ENCODE measurements at regions not wholly inside any gene's neighbourhood (a gene's known extent, or its start where the extent isn't known, plus 50 kb on each side); places are given as distances from the start of the nearest gene placed in this dataset.
"Not testable (repeated sequence)": the region's sequence is repeated elsewhere in the genome, so short reads cannot be mapped to it uniquely, and the experiment has no call there.

GRCh38 chr1:120264564-120264963 is 88.2 kb upstream of the SEC22B start:
- not testable (repeated sequence) for H3K4me1 ChIP-seq (ENCODE audit: control insufficient read depth, insufficient read depth, low read length); H3K27me3 ChIP-seq (ENCODE audit: control insufficient read depth, insufficient read depth, low read length); H3K9me3 ChIP-seq (ENCODE audit: control insufficient read depth, insufficient read depth, low read length); H3K36me3 ChIP-seq (ENCODE audit: control insufficient read depth, insufficient read depth, low read length); H3K27ac ChIP-seq (ENCODE audit: low read depth, low read length); DNase-seq (ENCODE audit: low read depth in 4 of 6, low spot score in 6 of 6); H3K4me3 ChIP-seq (ENCODE audit: low read depth, low read length)
- no CpG with 5 or more reads among the region's 6 CpGs for WGBS (ENCODE audit: insufficient coverage)

GRCh38 chr1:120262791-120263751 is 86.8 kb upstream of the SEC22B start:
- not testable (repeated sequence) for H3K36me3 ChIP-seq (ENCODE audit: control insufficient read depth, insufficient read depth, low read length); H3K9me3 ChIP-seq (ENCODE audit: control insufficient read depth, insufficient read depth, low read length); DNase-seq (ENCODE audit: low read depth in 4 of 6, low spot score in 6 of 6); H3K27me3 ChIP-seq (ENCODE audit: control insufficient read depth, insufficient read depth, low read length); H3K4me3 ChIP-seq (ENCODE audit: low read depth, low read length); H3K4me1 ChIP-seq (ENCODE audit: control insufficient read depth, insufficient read depth, low read length); H3K27ac ChIP-seq (ENCODE audit: low read depth, low read length)
- no CpG with 5 or more reads among the region's 4 CpGs for WGBS (ENCODE audit: insufficient coverage)

GRCh38 chr1:120257778-120258105 is 81.4 kb upstream of the SEC22B start:
- DNase-seq (ENCODE audit: low read depth in 4 of 6, low spot score in 6 of 6); H3K9me3 ChIP-seq (ENCODE audit: control insufficient read depth, insufficient read depth, low read length); H3K36me3 ChIP-seq (ENCODE audit: control insufficient read depth, insufficient read depth, low read length); H3K27me3 ChIP-seq (ENCODE audit: control insufficient read depth, insufficient read depth, low read length); H3K4me1 ChIP-seq (ENCODE audit: control insufficient read depth, insufficient read depth, low read length); H3K27ac ChIP-seq (ENCODE audit: low read depth, low read length); H3K4me3 ChIP-seq (ENCODE audit: low read depth, low read length): not testable (repeated sequence)
- WGBS (ENCODE audit: insufficient coverage): no CpG with 5 or more reads among the region's 2 CpGs

- not testable (repeated sequence) for DNase-seq (ENCODE audit: low read depth in 4 of 6, low spot score in 6 of 6); H3K36me3 ChIP-seq (ENCODE audit: control insufficient read depth, insufficient read depth, low read length); H3K9me3 ChIP-seq (ENCODE audit: control insufficient read depth, insufficient read depth, low read length); H3K27me3 ChIP-seq (ENCODE audit: control insufficient read depth, insufficient read depth, low read length); H3K4me3 ChIP-seq (ENCODE audit: low read depth, low read length); H3K4me1 ChIP-seq (ENCODE audit: control insufficient read depth, insufficient read depth, low read length); H3K27ac ChIP-seq (ENCODE audit: low read depth, low read length)
- no CpG with 5 or more reads among the region's 6 CpGs for whole genome bisulfite sequencing (ENCODE audit: insufficient coverage)
These were observed 80.9 kb upstream of the SEC22B start for GRCh38 chr1:120257064-120257777.

- not testable (repeated sequence) for H3K27ac ChIP-seq (ENCODE audit: low read depth, low read length); DNase-seq (ENCODE audit: low read depth in 4 of 6, low spot score in 6 of 6); H3K36me3 ChIP-seq (ENCODE audit: control insufficient read depth, insufficient read depth, low read length); H3K4me1 ChIP-seq (ENCODE audit: control insufficient read depth, insufficient read depth, low read length); H3K9me3 ChIP-seq (ENCODE audit: control insufficient read depth, insufficient read depth, low read length); H3K4me3 ChIP-seq (ENCODE audit: low read depth, low read length); H3K27me3 ChIP-seq (ENCODE audit: control insufficient read depth, insufficient read depth, low read length)
- WGBS (ENCODE audit: insufficient coverage): no CpG with 5 or more reads among the region's 2 CpGs
These were observed 74.4 kb upstream of the SEC22B start for GRCh38 chr1:120250756-120251155.

GRCh38 chr1:120248726-120249427 is 72.6 kb upstream of the SEC22B start:
- H3K4me1 ChIP-seq (ENCODE audit: control insufficient read depth, insufficient read depth, low read length); H3K4me3 ChIP-seq (ENCODE audit: low read depth, low read length); H3K9me3 ChIP-seq (ENCODE audit: control insufficient read depth, insufficient read depth, low read length); DNase-seq (ENCODE audit: low read depth in 4 of 6, low spot score in 6 of 6); H3K27me3 ChIP-seq (ENCODE audit: control insufficient read depth, insufficient read depth, low read length); H3K27ac ChIP-seq (ENCODE audit: low read depth, low read length); H3K36me3 ChIP-seq (ENCODE audit: control insufficient read depth, insufficient read depth, low read length): not testable (repeated sequence)
- WGBS (ENCODE audit: insufficient coverage): no CpG with 5 or more reads among the region's 7 CpGs

GRCh38 chr1:120248203-120248602 is 71.9 kb upstream of the SEC22B start:
- H3K36me3 ChIP-seq (ENCODE audit: control insufficient read depth, insufficient read depth, low read length); H3K4me1 ChIP-seq (ENCODE audit: control insufficient read depth, insufficient read depth, low read length); H3K9me3 ChIP-seq (ENCODE audit: control insufficient read depth, insufficient read depth, low read length); H3K27ac ChIP-seq (ENCODE audit: low read depth, low read length); H3K4me3 ChIP-seq (ENCODE audit: low read depth, low read length); H3K27me3 ChIP-seq (ENCODE audit: control insufficient read depth, insufficient read depth, low read length); DNase-seq (ENCODE audit: low read depth in 4 of 6, low spot score in 6 of 6): not testable (repeated sequence)
- no CpG with 5 or more reads among the region's 2 CpGs for WGBS (ENCODE audit: insufficient coverage)

GRCh38 chr1:120243867-120244266 is 67.5 kb upstream of the SEC22B start:
- H3K9me3 ChIP-seq (ENCODE audit: control insufficient read depth, insufficient read depth, low read length); H3K36me3 ChIP-seq (ENCODE audit: control insufficient read depth, insufficient read depth, low read length); DNase-seq (ENCODE audit: low read depth in 4 of 6, low spot score in 6 of 6); H3K27ac ChIP-seq (ENCODE audit: low read depth, low read length); H3K4me3 ChIP-seq (ENCODE audit: low read depth, low read length); H3K4me1 ChIP-seq (ENCODE audit: control insufficient read depth, insufficient read depth, low read length); H3K27me3 ChIP-seq (ENCODE audit: control insufficient read depth, insufficient read depth, low read length): not testable (repeated sequence)
- WGBS (ENCODE audit: insufficient coverage): no CpG with 5 or more reads among the region's 6 CpGs

- no CpG with 5 or more reads among the region's 8 CpGs for WGBS (ENCODE audit: insufficient coverage)
- DNase-seq (ENCODE audit: low read depth in 4 of 6, low spot score in 6 of 6); H3K36me3 ChIP-seq (ENCODE audit: control insufficient read depth, insufficient read depth, low read length); H3K27ac ChIP-seq (ENCODE audit: low read depth, low read length); H3K4me1 ChIP-seq (ENCODE audit: control insufficient read depth, insufficient read depth, low read length); H3K9me3 ChIP-seq (ENCODE audit: control insufficient read depth, insufficient read depth, low read length); H3K27me3 ChIP-seq (ENCODE audit: control insufficient read depth, insufficient read depth, low read length); H3K4me3 ChIP-seq (ENCODE audit: low read depth, low read length): not testable (repeated sequence)
These were observed 66.3 kb upstream of the SEC22B start for GRCh38 chr1:120242582-120242981.

Measured in spinal cord (tissue), 9 donors.